HG03095 (cell line): ENCODE measurements at regions not wholly inside any gene's neighbourhood (a gene's known extent, or its start where the extent isn't known, plus 50 kb on each side); places are given as distances from the start of the nearest gene placed in this dataset.
"Not testable (repeated sequence)": the region's sequence is repeated elsewhere in the genome, so short reads cannot be mapped to it uniquely, and the experiment has no call there.

Source experiments
- ATAC-seq: cut with Tn5 transposase; IDR thresholded peaks from one replicate; pipeline ENCODE4 v1.9.1; 2021; ENCODE audit warnings: moderate library complexity; ENCODE audit not compliant: unreplicated experiment

DNA sequence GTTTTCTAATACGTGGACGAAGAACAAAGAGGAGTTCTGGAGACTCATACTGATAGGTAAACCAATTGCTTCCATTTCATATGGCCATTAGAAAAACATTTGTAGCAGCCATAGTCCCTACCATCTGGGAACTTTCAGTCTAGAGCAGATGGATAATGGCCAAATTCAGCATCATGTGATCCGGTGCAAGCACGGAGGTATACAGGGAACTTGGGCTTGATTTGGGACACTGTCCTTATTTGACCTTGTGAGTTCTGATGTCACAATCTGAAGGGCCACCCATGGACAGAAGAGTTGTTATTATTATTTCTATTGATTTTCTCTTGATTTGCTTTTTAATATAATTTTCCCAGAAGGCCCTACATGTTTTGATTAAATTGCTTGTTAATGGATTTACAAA, 154.6 kb upstream of the ZNF267 start:
- ATAC-seq = no peak

DNA sequence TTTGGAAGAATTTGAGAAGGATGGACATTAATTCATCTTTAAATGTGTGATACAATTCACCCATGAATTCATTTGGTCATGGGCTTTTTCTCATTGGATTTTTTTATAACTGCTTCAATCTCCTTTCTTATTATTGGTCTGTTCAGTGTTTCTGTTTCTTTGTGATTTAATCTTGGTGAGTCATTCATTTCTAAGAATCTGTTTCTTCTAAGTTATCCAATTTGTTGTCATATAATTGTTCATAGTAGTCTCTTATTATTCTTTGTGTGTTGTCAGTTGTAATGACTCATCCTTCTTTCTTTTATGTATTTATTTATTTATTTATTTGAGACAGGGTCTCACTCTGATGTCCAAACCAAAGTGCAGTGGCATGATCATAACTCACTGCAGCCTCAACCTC, 146.1 kb upstream of the ZNF267 start:
- ATAC-seq = no peak

DNA sequence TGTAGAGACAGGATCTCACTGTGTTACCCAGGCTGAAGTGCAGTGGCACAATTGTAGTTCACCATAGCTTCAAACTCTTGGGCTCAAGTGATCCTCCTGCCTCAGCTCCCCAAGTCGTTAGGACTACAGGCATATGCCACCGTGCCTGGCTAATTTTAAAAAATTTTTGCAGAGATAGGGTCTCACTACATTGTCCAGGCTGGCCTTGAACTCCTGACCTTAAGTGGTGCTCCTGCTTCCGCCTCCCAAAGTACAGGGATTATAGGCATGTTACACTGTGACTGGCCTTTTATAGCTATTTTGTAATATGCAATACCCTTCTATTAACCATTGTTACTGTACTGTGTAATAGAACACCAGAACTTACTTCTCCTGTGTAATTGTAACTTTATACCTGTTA, 139.3 kb upstream of the ZNF267 start:
- ATAC-seq = no peak

DNA sequence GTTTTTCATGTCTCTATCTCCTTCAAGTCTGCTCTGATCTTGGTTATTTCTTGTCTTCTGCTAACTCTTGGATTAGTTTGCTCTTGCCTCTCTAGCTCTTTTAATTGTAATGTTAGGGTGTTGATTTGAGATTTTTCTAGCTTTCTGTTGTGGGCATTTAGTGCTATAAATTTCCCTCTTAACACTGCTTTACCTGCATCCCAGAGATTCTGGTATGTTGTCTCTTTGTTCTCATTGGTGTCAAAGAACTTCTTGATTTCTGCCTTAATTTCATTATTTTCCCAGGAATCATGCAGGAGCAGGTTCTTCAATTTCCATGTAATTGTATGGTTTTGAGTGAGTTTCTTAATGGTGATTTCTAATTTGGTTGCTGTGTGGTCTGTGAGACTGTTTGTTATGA, 128.5 kb upstream of the ZNF267 start:
- not testable (repeated sequence) for ATAC-seq

DNA sequence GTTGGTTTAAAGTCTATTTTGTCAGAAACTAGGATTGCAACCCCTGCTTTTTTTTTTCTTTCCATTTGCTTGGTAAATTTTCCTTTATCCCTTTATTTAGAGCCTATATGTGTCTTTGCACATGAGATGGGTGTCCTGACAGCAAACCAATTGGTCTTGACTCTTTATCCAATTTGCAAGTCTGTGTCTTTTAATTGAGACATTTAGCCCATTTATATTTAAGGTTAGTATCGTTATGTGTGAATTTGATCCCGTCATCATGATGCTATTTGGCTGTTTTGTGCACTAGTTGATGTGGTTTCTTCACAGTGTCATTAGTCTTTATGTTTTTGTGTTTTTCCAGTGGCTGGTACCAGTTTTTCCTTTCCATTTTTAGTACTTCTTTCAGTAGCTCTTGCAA, 127.7 kb upstream of the ZNF267 start:
- ATAC-seq = no peak

DNA sequence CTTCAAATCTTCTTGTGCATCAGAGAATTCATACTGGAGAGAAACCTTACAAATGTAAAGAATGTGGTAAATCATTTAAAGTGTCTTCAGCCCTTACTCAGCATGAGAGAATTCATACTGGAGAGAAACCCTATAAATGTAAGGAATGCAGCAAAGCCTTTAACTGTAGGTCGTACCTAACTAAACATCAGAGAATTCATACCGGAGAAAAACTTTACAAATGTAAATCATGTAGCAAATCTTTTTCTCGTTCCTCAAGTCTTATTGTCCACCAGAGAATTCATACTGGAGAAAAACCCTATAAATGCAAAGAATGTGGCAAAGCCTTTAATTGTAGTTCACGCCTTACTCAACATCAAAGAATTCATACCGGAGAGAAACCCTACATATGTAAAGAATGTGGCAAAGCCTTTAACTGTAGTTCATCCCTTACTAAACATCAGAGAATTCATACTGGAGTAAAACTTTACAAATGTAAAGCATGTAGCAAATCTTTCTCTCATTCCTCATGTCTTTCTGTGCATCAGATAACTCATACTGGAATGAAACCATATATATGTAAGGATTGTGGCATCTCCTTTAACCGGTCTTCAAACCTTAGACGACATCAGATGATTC, 118.5 kb upstream of the ZNF267 start:
- no peak for ATAC-seq

DNA sequence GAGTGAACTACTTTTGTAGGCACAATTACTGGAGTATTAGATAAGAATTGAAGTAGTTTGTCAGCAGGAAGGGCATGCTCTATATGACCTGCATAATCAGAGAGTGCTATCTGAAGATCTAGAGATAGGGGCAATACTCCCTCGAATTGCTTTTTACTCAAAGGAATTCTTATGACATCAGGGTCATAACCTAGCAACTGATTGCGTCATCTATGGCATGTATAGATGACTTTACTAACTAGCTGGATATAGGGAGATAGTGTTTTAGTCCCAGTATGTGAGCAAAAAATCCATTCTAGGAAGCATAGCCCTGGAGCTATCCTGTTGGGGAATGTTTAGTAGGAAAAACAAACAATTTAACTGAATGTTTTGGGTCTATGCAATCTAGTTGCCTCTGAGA, 109.5 kb upstream of the ZNF267 start:
- no peak for ATAC-seq

DNA sequence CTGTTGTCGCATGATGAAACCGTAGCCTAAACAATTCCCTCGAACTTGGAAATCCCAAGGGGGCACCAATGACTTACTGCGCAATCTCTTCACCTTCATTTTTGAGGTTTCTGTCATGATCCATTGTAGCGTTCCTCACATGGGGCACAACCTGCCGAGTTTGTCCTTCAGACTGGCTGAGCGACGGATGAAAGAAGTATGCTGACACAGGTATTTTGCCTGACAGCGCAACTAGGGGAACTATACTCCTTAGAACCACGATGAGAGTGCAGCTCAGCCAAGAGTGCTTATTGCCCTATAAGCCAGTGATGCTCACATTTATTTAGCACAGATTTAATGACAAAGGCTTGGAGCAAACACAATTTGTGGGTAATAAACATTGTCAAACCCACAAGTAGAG, 106.3 kb upstream of the ZNF267 start:
- ATAC-seq = no peak

DNA sequence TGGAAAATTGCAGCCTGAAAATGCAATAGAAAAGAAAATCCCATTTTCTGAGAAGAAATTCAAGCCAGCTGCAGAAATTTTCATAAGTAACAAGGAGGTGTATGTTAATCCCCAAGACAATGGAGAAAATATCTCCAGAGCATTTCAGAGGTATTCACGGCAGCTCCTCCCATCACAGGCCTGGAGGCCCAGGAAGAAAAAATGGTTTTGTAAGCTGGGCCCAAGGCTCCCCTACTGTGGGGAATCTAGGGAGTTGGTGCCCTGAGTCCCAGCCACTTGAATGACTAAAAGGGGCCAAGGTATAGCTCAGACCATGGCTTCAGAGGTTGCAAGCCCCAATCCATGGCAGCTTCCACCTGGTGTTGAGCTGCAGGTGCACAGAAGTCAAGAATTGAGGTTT, 93.3 kb upstream of the ZNF267 start:
- ATAC-seq = no peak

DNA sequence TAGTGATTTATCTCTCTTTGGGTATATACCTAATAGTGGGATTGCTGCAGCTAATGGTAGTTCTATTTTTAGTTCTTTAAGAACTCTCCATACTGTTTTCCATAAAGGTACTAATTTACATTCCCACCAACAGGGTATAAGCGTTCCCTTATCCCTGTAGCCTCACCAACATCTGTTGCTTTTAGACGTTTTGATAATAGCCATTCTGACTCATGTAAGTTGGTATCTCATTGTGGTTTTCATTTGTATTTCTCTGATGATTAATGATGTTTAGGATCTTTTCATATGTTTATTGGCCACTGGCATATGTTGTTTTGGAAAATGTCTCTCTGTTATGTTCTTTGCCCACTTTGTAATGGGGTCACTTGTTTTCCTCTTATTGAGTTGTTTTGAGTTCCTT, 88.5 kb upstream of the ZNF267 start:
- ATAC-seq = no peak

DNA sequence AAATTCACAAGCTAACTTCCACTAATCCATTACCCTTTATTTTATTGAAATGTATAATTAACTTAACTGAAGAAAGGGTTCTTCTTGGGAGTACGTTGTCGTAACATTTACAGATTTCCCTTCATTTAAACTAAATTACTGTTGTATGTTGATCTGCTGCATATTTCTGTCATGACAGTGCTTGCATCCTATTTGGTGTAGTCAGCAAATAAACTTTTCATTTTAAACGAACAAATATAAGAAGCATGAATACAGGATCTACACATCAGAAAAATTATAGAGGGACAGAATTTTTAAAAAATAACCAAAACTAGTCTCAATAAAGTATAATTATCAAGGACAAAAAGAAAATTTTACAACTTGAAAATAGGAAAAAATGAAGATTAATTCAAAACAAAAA, 66.5 kb upstream of the ZNF267 start:
- ATAC-seq = no peak

DNA sequence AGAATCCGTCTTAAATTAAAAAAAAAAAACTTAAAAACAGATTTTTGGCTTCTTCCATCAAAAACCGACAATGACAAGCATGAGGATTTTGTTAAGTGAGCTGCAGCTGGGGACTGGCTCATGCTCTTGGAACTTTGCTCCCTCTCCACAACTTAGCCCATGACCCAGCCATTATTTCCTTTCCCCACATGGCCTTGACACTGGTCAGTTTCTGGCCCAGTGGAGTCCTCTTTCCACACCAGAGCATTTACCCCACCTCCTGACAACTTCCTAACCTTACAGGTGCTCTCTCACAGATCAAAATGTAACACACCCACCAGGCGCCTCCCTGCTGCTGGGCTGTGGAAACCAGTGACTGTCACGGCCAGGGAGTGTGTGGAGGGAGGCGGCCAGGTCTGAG, 62.7 kb upstream of the ZNF267 start:
- no peak for ATAC-seq

DNA sequence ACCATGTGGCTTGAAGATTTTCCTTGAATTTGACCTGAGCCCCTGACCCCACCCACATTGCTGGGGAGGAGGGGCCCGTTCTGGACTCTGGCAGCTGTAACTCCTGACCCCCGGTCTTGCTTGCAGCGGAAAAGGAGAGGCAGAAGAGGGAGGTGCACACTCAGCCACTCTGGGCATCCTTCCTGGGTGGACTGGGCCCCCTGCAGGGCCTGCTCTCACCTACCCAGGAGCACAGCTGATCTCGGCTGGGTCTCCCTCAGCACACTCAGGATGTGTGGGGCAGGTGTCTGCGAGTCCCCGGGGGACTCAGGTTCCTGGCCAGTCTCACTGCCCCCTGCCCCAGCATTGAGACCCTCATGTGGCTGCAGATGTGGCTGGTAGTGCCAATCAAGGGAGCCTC, 57.5 kb upstream of the ZNF267 start:
- ATAC-seq = not testable (repeated sequence)

DNA sequence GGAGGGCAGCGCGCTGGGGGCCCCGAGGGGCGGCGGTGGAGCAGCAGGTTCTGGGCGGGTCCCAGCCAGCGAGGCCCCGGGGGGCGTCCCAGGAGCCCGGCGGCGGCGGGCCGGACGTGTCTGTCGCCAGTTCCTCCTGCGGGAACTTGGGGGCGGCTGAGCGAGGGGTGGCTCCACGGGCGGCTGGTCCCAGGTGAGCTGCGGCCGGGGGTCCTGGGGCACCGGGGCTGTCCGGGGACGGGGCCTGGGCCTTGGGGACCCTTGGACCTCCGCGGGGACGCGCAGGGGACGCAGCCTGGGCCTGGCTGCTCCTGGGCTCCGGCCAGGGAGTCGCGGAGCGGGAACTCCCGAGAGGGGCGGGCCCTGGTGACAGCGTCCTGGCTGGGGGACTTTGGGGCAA, 54.2 kb upstream of the ZNF267 start:
- ATAC-seq = no peak

DNA sequence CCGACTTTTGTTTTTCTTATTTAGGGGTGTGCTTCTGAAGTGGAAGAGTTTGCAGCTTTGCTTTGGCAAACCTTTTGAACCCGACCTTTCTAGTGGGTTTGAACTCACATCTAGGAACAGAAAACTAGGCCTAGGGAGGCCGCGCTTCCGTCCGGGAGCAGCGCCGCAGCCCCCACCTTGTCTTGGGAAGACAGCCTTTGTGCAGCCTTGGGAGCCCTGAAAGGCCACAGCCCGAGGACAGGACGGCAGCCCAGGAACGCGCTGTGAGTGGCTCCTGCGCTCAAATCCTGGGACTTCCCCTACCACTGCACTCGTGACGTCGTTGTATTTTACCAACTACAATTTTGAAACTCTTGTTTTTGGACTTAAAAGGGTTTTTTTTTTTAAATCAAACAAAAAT, 53.7 kb upstream of the ZNF267 start:
- no peak for ATAC-seq
